A673 (cell line): ENCODE measurements at regions not wholly inside any gene's neighbourhood (a gene's known extent, or its start where the extent isn't known, plus 50 kb on each side); places are given as distances from the start of the nearest gene placed in this dataset.

Experiments used
- CTCF ChIP-seq: fragments of 300-800, 200-600 bp; sonication (generic); conservative IDR thresholded peaks from 2 replicates; pipeline ENCODE4 v1.5.1; 2017; ENCODE audit warnings: low read depth, mild to moderate bottlenecking, antibody characterized with exemption, low read length, moderate library complexity, mixed read lengths
- EZH2 ChIP-seq: fragments of 200-600 bp; sonication (generic); IDR thresholded peaks from 2 replicates; pipeline ENCODE4 v1.6.1; 2017; ENCODE audit warnings: borderline replicate concordance, low read depth, mild to moderate bottlenecking, mixed read lengths, antibody characterized with exemption, low read length; ENCODE audit not compliant: poor library complexity, severe bottlenecking

GRCh38 chr5:159650803-159651202 lies 265.5 kb upstream of the ADRA1B start:
- TF ChIP-seq CTCF (no peak), EZH2 (no peak)
